ENCODE measurements at regions not wholly inside any gene's neighbourhood (a gene's known extent, or its start where the extent isn't known, plus 50 kb on each side); places are given as distances from the start of the nearest gene placed in this dataset.
A peak's percentile ranks its signal among the peaks of the same experiment; 100 is the strongest.

GRCh38 chr15:39482459-39482858, 98.4 kb upstream of the THBS1 start:
- DNase-seq = no peak
- Histone ChIP-seq H3K4me3 (replicated peaks in 1 of 3; ENCODE audit: low read depth in 2 of 3, low read length in 3 of 3) (no peak overlapping the region), H3K27me3 (ENCODE audit: control insufficient read depth in 2 of 2, insufficient read depth in 2 of 2, low read length in 2 of 2) (no peaks in the 10 kb centered on the region), H3K9me3 (replicated peaks in 1 of 2; ENCODE audit: control insufficient read depth in 1 of 2, insufficient read depth in 1 of 2, low read length in 2 of 2) (no peaks in the 10 kb centered on the region), H2AFZ (ENCODE audit: insufficient read depth, low read depth, low read length, poor library complexity, severe bottlenecking) (no peak overlapping the region), H3K9ac (ENCODE audit: insufficient read depth, low read length, poor library complexity, severe bottlenecking) (no peak overlapping the region), H3K4me2 (replicated peaks; ENCODE audit: extremely low read depth, low read length, poor library complexity, severe bottlenecking) (no peak overlapping the region), H3K4me1 (ENCODE audit: control insufficient read depth in 1 of 2, insufficient read depth in 2 of 2, low read length in 2 of 2) (peaks cover 0 to 7% of the 10 kb centered on the region in 2 donors), H3K79me2 (ENCODE audit: insufficient read depth, low read length) (no peaks in the 10 kb centered on the region), H3K36me3 (replicated peaks in 1 of 2; ENCODE audit: control insufficient read depth in 1 of 2, insufficient read depth in 2 of 2, low read length in 2 of 2) (no peaks in the 10 kb centered on the region), H4K20me1 (ENCODE audit: insufficient read depth, low read length) (no peaks in the 10 kb centered on the region), H3K27ac (ENCODE audit: low read depth in 1 of 2, low read length in 2 of 2) (no peak overlapping the region)
- TF ChIP-seq, protein P1, sequence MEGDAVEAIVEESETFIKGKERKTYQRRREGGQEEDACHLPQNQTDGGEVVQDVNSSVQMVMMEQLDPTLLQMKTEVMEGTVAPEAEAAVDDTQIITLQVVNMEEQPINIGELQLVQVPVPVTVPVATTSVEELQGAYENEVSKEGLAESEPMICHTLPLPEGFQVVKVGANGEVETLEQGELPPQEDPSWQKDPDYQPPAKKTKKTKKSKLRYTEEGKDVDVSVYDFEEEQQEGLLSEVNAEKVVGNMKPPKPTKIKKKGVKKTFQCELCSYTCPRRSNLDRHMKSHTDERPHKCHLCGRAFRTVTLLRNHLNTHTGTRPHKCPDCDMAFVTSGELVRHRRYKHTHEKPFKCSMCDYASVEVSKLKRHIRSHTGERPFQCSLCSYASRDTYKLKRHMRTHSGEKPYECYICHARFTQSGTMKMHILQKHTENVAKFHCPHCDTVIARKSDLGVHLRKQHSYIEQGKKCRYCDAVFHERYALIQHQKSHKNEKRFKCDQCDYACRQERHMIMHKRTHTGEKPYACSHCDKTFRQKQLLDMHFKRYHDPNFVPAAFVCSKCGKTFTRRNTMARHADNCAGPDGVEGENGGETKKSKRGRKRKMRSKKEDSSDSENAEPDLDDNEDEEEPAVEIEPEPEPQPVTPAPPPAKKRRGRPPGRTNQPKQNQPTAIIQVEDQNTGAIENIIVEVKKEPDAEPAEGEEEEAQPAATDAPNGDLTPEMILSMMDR (IDR thresholded peaks at IDR 0.05) = no peak
- WGBS (ENCODE audit: insufficient coverage) = no CpG with 5 or more reads among the region's 3 CpGs
- Mint-ChIP-seq H3K4me1 (peaks cover 11% of the 10 kb centered on the region), H3K9me3 (peaks cover 0 to 2% (median 0%) of the 10 kb centered on the region in 7 donors), H3K36me3 (no peaks in the 10 kb centered on the region), H3K27ac (peak overlapping the region in 1 of 7 donors; percentile 47), H3K4me3 (no peak overlapping the region), H3K27me3 (ENCODE audit: low read depth in 3 of 3) (peaks cover 0 to 1% (median 0%) of the 10 kb centered on the region in 3 donors)
- intact Hi-C loops (cut with micrococcal nuclease) = no loop called here

GRCh38 chr15:39486621-39487457, 94.0 kb upstream of the THBS1 start:
- no peaks in the 10 kb centered on the region for H3K36me3 ChIP-seq (replicated peaks in 1 of 2; ENCODE audit: control insufficient read depth in 1 of 2, insufficient read depth in 2 of 2, low read length in 2 of 2)
- H3K9ac ChIP-seq (ENCODE audit: insufficient read depth, low read length, poor library complexity, severe bottlenecking) = no peak overlapping the region
- H3K4me2 ChIP-seq (replicated peaks; ENCODE audit: extremely low read depth, low read length, poor library complexity, severe bottlenecking) = no peak overlapping the region
- no peaks in the 10 kb centered on the region for H3K79me2 ChIP-seq (ENCODE audit: insufficient read depth, low read length)
- H3K27me3 ChIP-seq (ENCODE audit: control insufficient read depth in 2 of 2, insufficient read depth in 2 of 2, low read length in 2 of 2) = no peaks in the 10 kb centered on the region
- H2AFZ ChIP-seq (ENCODE audit: insufficient read depth, low read depth, low read length, poor library complexity, severe bottlenecking) = no peak overlapping the region
- Mint-ChIP-seq H3K27ac (no peak overlapping the region), H3K4me1 (peaks cover 5% of the 10 kb centered on the region), H3K27me3 (ENCODE audit: low read depth in 3 of 3) (peaks cover 0 to 2% (median 1%) of the 10 kb centered on the region in 3 donors), H3K9me3 (no peaks in the 10 kb centered on the region), H3K4me3 (no peak overlapping the region), H3K36me3 (peaks cover 0 to 5% of the 10 kb centered on the region in 2 donors)
- H3K27ac ChIP-seq (ENCODE audit: low read depth in 1 of 2, low read length in 2 of 2) = no peak overlapping the region
- no peak overlapping the region for H3K4me3 ChIP-seq (replicated peaks in 1 of 3; ENCODE audit: low read depth in 2 of 3, low read length in 3 of 3)
- H3K4me1 ChIP-seq (ENCODE audit: control insufficient read depth in 1 of 2, insufficient read depth in 2 of 2, low read length in 2 of 2) = peaks cover 0 to 7% of the 10 kb centered on the region in 2 donors
- DNase-seq = no peak
- TF ChIP-seq, protein P1 (IDR thresholded peaks at IDR 0.05) = no peak
- no peaks in the 10 kb centered on the region for H3K9me3 ChIP-seq (replicated peaks in 1 of 2; ENCODE audit: control insufficient read depth in 1 of 2, insufficient read depth in 1 of 2, low read length in 2 of 2)
- intact Hi-C loops (cut with micrococcal nuclease) = no loop called here
- no peaks in the 10 kb centered on the region for H4K20me1 ChIP-seq (ENCODE audit: insufficient read depth, low read length)
- WGBS (ENCODE audit: insufficient coverage) = 100% methylated on average over 2 of the region's 4 CpGs
